GM13976 (cell line): ENCODE measurements at regions not wholly inside any gene's neighbourhood (a gene's known extent, or its start where the extent isn't known, plus 50 kb on each side); places are given as distances from the start of the nearest gene placed in this dataset.

Experiments used
- DNase-seq: peaks from one replicate; pipeline ENCODE4 v3.0.0; 2012; ENCODE audit warnings: low spot score
- in situ Hi-C: fragments of 300-500 bp; cut with MboI; formaldehyde crosslinking; loops from one replicate; pipeline ENCODE4 v1.12.0; 2022; ENCODE audit warnings: low sequenced_read_pairs, mixed read lengths, inconsistent platforms; ENCODE audit not compliant: unreplicated experiment
- TF ChIP-seq, protein P1 (sequence below): IDR thresholded peaks from 2 replicates; pipeline ENCODE4 v1.5.1; 2012; ENCODE audit warnings: borderline replicate concordance, mild to moderate bottlenecking; ENCODE audit not compliant: insufficient read depth; ENCODE audit errors: extremely low read depth, missing control alignments, control extremely low read depth

DNA sequence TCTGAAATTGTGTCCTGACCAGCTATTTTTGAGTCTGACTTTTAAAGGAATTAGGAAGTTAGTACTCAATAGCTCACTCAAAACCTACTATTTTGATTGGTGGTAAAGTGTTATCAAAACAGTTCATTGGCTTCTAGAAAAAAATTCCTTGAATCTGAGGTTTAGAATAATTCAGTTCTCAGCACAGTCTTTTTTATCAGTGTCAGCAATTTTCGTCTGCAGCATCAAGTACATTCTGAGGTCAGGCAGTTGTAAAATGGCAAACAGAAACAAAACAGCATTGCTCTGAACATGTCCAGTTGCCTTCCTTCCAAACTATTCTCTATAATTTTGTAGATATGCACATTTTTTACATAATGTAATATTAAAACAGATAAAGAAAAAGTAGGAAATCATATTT lies 1644.1 kb downstream of the SLITRK5 start:
- in situ Hi-C loops = no loop called here
- TF ChIP-seq, protein P1, sequence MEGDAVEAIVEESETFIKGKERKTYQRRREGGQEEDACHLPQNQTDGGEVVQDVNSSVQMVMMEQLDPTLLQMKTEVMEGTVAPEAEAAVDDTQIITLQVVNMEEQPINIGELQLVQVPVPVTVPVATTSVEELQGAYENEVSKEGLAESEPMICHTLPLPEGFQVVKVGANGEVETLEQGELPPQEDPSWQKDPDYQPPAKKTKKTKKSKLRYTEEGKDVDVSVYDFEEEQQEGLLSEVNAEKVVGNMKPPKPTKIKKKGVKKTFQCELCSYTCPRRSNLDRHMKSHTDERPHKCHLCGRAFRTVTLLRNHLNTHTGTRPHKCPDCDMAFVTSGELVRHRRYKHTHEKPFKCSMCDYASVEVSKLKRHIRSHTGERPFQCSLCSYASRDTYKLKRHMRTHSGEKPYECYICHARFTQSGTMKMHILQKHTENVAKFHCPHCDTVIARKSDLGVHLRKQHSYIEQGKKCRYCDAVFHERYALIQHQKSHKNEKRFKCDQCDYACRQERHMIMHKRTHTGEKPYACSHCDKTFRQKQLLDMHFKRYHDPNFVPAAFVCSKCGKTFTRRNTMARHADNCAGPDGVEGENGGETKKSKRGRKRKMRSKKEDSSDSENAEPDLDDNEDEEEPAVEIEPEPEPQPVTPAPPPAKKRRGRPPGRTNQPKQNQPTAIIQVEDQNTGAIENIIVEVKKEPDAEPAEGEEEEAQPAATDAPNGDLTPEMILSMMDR = no peak
- DNase-seq = no peak

DNA sequence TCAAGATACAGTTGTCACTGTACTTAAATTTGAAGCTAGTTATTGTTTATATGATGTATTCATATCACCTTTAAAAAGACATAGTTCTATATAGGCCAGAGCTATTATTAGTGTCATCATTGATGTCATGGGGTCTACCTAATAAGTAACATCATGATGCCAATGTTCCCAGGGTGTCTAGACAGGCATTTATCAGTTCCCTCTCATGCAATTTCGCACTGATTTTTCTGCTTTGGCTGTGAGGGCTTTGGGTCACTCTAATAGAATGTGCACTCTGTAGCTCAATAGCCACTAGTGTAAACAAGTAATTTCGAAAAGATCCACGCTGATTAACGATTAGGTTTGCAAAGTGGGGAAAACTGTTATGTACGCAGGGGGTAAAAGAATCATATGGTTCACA lies 1651.3 kb downstream of the SLITRK5 start:
- TF ChIP-seq, protein P1 = no peak
- in situ Hi-C loops = no loop called here
- no peak for DNase-seq

DNA sequence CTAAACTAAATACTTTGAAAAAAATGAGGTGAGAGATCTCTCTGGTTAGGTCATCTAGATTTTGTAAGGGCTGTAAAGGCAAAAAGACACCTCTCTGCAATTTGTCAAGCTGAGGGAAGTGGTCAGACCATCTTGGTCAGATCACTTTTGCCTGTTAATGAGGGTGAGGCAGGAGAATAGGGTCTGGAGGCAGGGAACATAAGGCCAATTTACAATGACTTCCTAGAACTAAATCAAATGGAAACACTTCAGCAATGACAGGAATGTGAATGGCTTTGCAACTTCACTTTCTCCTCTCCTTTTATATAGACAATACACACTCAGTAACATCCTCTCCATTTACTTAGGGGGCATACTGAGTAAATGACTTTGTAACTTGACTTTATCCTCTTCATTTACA lies 1653.4 kb downstream of the SLITRK5 start:
- in situ Hi-C loops = no loop called here
- TF ChIP-seq, protein P1 = no peak
- DNase-seq = no peak

DNA sequence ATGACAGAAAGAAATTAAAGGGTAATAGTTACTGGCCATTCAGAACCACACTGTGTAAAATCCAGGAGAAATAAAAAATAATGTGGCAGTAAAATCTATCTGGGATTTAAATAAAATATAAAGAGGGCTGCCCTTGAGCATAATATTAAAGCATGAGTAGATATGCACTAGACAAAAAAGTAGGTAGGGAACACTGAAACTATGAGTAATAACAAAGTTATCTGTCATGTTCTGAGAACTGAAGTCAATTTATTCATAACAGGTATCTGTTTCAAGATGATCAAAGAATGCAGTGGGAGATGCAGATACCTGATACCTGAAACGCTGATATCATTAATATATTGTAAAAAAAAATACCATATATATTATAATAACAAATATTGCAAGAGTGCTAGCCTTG lies 1672.0 kb downstream of the SLITRK5 start:
- TF ChIP-seq, protein P1 = no peak
- in situ Hi-C loops = no loop called here
- no peak for DNase-seq

DNA sequence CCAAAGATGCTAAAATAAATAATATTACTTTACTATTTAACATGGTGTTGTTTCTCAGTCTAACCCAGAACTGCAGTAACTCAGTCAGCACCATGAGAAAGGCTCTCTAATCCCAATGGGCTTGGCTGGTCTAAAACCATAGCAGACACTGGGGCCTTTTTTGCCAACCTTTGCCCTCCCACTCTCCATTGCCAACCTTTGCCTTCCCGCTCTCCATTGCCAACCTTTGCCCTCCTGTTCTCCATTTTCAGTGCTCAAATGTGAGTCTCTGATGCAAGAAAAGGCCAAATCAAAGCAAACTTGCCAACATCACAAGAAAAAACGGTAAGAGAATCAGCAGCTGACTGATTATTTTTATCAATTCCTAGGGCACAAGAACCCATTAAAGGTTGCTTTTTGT lies 1681.2 kb downstream of the SLITRK5 start:
- TF ChIP-seq, protein P1 = no peak
- no peak for DNase-seq
- in situ Hi-C loops = no loop called here

DNA sequence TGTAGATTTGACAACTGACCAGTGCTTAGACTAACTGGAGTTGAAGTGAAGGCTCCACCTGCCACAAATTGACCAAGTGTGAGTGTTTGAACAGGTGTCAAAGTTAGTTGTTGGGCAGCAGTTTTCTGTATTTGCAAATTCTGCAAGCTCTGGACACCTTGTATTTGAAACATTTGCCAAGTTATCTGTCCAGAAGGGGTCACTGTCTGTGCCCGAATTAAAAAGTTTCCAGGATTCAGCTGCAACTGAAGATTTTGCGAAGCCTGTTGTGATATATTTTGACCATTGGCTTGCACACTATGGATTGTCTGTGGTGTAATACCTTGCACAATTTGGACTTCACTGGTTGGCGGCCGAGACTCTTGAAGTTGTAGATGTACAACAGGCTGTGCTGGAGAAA lies 1690.7 kb downstream of the SLITRK5 start:
- TF ChIP-seq, protein P1 = no peak
- in situ Hi-C loops = no loop called here

DNA sequence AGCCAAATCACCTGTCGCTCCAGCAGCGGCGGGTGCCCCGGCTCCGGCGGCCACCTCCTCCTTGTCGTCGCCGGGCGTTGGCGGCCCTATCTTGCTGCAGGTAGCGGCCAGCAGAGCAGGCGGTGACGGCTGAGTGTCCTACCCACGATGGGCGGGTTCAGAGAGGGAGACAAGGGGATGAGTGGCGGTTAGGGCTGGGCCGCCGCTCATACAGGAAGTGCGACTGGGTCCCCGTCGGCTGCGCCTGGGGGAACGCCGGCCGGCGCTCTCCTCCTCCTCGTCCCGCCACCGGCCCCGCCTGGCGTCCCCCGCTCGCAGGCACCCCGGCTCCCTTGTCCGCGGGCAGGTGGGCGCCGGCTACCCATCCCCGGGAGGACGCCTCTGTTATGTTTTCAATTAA lies 1692.0 kb downstream of the SLITRK5 start:
- TF ChIP-seq, protein P1 = no peak
- DNase-seq = no peak
- in situ Hi-C loops = no loop called here

More for the DNA sequence above, 1690.7 kb downstream of the SLITRK5 start:
- no peak for DNase-seq
